SJCRH30 (cell line): ENCODE measurements at regions not wholly inside any gene's neighbourhood (a gene's known extent, or its start where the extent isn't known, plus 50 kb on each side); places are given as distances from the start of the nearest gene placed in this dataset.
A peak's percentile ranks its signal among the peaks of the same experiment; 100 is the strongest.

ENCODE experiments used
- DNase-seq, 2 experiments: peaks; one replicate each; pipeline ENCODE4 v3.0.0-alpha.2; 2015 to 2020
- H3K27ac ChIP-seq: fragments of 250-450 bp; sonication (Bioruptor Pico); 2 replicates; pipeline ENCODE4 v1.5.1; 2020; ENCODE audit warnings: mild to moderate bottlenecking, moderate library complexity
- H3K27me3 ChIP-seq: fragments of 250-450 bp; sonication (Bioruptor Pico); 2 replicates; pipeline ENCODE4 v1.5.1; 2020; ENCODE audit warnings: mild to moderate bottlenecking, moderate library complexity
- H3K36me3 ChIP-seq: fragments of 250-450 bp; sonication (Bioruptor Pico); 2 replicates; pipeline ENCODE4 v1.5.1; 2020; ENCODE audit warnings: mild to moderate bottlenecking, moderate library complexity
- H3K4me1 ChIP-seq: fragments of 250-450 bp; sonication (Bioruptor Pico); 2 replicates; pipeline ENCODE4 v1.5.1; 2020; ENCODE audit warnings: mild to moderate bottlenecking, moderate library complexity
- H3K4me3 ChIP-seq: fragments of 250-450 bp; sonication (Bioruptor Pico); 2 replicates; pipeline ENCODE4 v1.5.1; 2020; ENCODE audit warnings: mild to moderate bottlenecking, moderate library complexity
- H3K9me3 ChIP-seq: fragments of 250-450 bp; sonication (Bioruptor Pico); replicated peaks from 2 replicates; pipeline ENCODE4 v1.5.1; 2020; ENCODE audit warnings: mild to moderate bottlenecking, moderate library complexity

DNA sequence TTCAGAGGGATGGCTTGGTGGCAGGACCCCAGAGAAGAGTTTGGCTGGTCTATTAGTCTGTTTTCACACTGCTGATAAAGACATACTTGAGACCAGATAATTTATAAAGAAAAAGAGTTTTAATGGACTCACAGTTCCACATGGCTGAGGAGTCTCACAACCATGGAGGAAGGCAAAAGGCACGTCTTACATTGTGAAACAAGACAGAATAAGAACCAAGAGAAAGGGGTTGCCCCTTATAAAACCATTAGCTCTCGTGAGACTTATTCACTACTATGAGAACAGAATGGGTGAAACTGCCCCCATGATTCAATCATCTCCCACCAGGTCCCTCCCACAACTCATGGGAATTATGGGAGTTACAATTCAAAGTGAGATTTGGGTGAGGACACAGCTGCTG, 78.5 kb upstream of the SSTR1 start:
- H3K4me3 ChIP-seq = no peak overlapping the region
- H3K36me3 ChIP-seq = no peaks in the 10 kb centered on the region
- H3K9me3 ChIP-seq = peaks cover 4% of the 10 kb centered on the region; the same call in 1 of the 2 replicates
- H3K27me3 ChIP-seq = no peaks in the 10 kb centered on the region
- H3K27ac ChIP-seq = no peak overlapping the region
- no peak for DNase-seq
- H3K4me1 ChIP-seq = no peaks in the 10 kb centered on the region

DNA sequence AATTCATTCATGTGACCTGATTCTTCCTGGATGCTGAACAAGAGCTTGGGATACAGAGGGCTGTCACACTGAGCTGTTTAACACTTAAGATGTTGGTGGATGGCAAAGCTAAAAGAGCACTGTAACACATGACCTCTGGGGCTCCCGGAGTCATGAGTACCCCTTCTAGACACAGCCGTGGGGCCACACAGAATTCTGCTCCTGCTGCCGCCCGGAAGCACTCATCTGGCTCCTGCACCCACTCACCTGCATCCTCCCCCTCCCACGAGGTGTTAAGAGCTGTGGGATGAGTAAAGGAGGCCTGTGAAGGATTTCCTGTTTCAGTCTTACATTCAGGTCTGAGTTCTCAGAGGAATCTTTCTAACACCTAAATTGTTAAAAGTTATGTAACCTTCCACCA, 78.0 kb upstream of the SSTR1 start:
- peaks cover 4% of the 10 kb centered on the region; the same call in 1 of the 2 replicates for H3K9me3 ChIP-seq
- no peak overlapping the region for H3K4me3 ChIP-seq
- no peaks in the 10 kb centered on the region for H3K4me1 ChIP-seq
- no peaks in the 10 kb centered on the region for H3K36me3 ChIP-seq
- no peak overlapping the region for H3K27ac ChIP-seq
- no peaks in the 10 kb centered on the region for H3K27me3 ChIP-seq
- DNase-seq = no peak

DNA sequence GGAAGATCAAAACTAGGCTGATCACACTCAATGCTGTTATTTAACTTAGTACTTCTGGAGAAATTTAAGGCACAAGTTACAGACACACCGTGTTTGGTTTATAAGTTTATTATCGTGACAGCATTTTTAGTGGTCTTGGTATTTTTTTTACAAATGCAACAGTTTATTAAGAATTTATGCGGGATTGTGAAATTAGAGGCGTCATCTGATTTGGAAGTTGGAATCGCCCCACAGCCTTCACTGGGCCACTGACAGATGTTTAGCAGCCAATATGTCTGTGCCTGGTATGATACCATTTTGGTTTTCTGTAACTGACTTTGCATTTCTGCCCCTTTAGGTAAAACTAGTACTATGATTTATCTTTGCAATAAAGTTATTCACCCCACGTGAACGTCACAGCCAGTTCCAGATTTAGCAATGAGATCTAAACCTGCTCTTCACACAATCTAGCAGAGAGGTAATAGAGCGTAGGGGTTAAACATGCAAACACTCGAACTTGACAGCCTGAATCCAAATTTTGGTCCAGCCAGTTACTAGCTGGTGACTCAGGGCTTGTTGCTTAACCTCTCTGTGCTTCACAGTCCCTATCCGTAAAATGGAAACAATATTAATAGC, 73.2 kb upstream of the SSTR1 start:
- H3K27ac ChIP-seq = no peak overlapping the region
- no peak for DNase-seq
- H3K4me1 ChIP-seq = no peaks in the 10 kb centered on the region
- H3K4me3 ChIP-seq = no peak overlapping the region
- peaks cover 4% of the 10 kb centered on the region; the same call in 1 of the 2 replicates for H3K9me3 ChIP-seq
- no peaks in the 10 kb centered on the region for H3K27me3 ChIP-seq
- H3K36me3 ChIP-seq = no peaks in the 10 kb centered on the region

DNA sequence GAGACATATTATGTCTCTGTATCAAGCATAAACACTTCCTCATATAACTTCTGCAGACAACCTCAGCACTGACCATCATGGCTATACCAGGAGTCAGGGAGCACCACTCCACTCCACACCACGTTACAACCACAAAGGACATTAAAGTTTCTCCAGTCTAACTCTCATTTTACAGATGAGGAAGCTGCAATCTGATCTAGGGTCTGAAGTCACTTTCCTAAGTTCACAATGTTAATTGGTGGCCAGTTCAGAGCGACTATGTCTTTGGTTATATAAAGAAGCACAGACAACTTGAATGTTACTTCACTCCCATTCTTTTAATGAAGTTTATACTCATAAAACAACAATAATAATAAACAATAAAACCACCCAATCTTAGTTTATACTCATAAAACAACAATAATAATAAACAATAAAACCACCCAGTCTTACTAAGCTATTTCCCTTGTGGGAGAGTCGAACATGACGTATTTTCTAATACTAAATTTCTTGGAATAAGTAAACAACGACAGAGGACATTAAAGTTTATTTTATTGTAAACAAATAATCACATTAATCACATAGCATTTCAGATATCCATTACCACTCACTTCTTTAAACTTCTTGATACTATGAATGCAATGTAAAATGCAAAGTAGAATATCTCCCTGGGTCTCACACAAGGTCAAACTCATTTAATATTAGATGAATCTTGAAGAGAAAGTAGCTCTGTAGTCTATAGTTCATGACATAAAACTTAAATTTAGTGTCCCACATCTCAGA, 72.4 kb upstream of the SSTR1 start:
- Histone ChIP-seq H3K36me3 (no peaks in the 10 kb centered on the region), H3K9me3 (peaks cover 4% of the 10 kb centered on the region; the same call in 1 of the 2 replicates), H3K27ac (no peak overlapping the region), H3K27me3 (no peaks in the 10 kb centered on the region), H3K4me3 (no peak overlapping the region), H3K4me1 (no peaks in the 10 kb centered on the region)
- DNase-seq = peak in 1 of 2 experiments; percentile 8

- no peaks in the 10 kb centered on the region for H3K27me3 ChIP-seq
Observed at GRCh38 chr14:38137005-38137404, 70.7 kb upstream of the SSTR1 start.

GRCh38 chr14:38138473-38139138, 69.1 kb upstream of the SSTR1 start:
- H3K27ac ChIP-seq = no peak overlapping the region
- no peak overlapping the region for H3K4me3 ChIP-seq
- H3K36me3 ChIP-seq = no peaks in the 10 kb centered on the region
- no peaks in the 10 kb centered on the region for H3K27me3 ChIP-seq
- no peak for DNase-seq
- H3K9me3 ChIP-seq = no peaks in the 10 kb centered on the region
- peaks cover 9% of the 10 kb centered on the region for H3K4me1 ChIP-seq

More at GRCh38 chr14:38137005-38137404, 70.7 kb upstream of the SSTR1 start:
- no peaks in the 10 kb centered on the region for H3K4me1 ChIP-seq
- no peak for DNase-seq
- H3K27ac ChIP-seq = no peak overlapping the region
- no peaks in the 10 kb centered on the region for H3K36me3 ChIP-seq
- H3K4me3 ChIP-seq = no peak overlapping the region
- H3K9me3 ChIP-seq = peaks cover under 1% of the 10 kb centered on the region; the same call in 1 of the 2 replicates

DNA sequence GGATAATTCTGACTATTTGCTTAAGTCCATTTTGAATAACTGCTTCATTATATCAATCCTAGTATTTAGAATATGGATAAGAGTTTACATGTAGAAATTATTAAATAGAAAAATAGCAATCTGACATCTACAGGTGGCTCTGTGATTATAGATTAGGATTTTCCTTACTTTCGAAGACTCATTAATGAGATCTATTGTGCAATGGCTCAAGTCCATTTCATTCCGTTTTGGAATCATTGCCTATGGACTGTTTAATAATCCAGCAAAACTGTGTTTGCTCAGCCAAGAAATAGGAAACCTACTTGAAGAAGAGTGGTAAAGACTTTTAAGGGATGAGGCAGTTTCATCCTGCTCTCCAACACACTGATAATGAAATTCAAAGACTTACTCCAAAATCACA, 67.8 kb upstream of the SSTR1 start:
- H3K4me1 ChIP-seq = peaks cover 18% of the 10 kb centered on the region
- H3K9me3 ChIP-seq = no peaks in the 10 kb centered on the region
- H3K27me3 ChIP-seq = no peaks in the 10 kb centered on the region
- H3K36me3 ChIP-seq = no peaks in the 10 kb centered on the region
- no peak overlapping the region for H3K4me3 ChIP-seq
- no peak for DNase-seq
- no peak overlapping the region for H3K27ac ChIP-seq

DNA sequence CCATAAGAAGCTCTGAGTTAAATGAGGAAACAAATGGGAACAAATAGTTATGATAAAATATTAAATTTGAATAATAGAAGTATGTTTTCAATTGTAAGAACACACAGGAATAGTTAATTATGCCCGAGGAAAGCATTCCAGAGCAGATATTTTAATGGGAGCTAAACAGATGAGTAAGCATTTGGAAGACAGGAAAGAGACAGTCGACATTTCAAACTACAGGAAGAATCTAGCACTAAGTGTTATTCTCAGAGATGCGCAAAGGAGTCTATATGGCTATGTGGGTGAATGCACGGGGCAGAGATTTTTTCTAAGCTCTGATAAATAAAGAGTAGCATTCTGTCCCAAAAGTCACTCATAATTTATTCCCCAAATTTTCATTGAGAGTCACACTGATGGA, 64.5 kb upstream of the SSTR1 start:
- peak overlapping the region; percentile 14; the same call in 1 of the 2 replicates for H3K4me3 ChIP-seq
- no peaks in the 10 kb centered on the region for H3K36me3 ChIP-seq
- peak overlapping the region; percentile 59 for H3K27ac ChIP-seq
- no peaks in the 10 kb centered on the region for H3K27me3 ChIP-seq
- peaks cover 18% of the 10 kb centered on the region for H3K4me1 ChIP-seq
- no peaks in the 10 kb centered on the region for H3K9me3 ChIP-seq
- no peak for DNase-seq

DNA sequence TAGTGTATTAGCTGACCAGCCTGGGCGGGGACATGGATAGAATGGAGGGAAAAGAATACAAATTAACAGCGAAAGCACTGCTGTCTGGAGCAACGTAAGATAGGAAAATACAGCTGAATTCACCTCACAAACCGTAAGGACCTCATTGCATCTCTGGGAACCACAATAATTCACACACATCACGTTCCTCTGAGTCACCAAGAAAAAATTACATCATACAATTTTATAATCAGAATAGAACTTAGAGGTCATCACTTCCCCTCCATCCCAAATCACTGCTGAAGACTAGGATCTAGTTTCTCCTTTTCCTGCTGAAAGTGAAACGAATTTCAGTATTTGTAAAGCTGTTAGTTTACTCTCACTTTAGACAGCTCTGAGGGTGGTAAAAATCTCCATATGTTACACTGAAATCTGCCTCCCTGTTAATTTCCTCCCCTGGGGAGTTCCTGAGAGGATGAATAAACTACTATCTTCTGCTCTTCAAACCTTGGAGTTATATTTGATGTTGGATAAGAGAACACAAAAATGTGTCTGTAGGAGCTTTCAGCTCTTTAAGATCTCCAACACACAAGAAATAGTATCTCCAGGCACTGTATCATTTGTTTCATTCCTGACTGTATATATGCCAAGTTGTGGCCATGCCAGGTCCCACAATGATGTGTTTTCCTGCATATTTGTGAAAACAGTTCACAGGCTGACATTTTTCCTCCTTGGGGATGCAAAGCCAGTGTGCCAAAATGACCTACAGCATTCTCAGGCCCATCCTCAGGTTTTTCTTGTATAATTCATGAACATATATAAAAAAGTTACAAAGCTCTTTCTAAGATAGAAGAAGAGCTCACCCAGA, 63.8 kb upstream of the SSTR1 start:
- Histone ChIP-seq H3K4me1 (peaks cover 18% of the 10 kb centered on the region), H3K27ac (peak overlapping the region; percentile 59), H3K27me3 (no peaks in the 10 kb centered on the region), H3K4me3 (peak overlapping the region; percentile 14), H3K36me3 (no peaks in the 10 kb centered on the region), H3K9me3 (no peaks in the 10 kb centered on the region)
- DNase-seq = peak; percentile 20 to 42

DNA sequence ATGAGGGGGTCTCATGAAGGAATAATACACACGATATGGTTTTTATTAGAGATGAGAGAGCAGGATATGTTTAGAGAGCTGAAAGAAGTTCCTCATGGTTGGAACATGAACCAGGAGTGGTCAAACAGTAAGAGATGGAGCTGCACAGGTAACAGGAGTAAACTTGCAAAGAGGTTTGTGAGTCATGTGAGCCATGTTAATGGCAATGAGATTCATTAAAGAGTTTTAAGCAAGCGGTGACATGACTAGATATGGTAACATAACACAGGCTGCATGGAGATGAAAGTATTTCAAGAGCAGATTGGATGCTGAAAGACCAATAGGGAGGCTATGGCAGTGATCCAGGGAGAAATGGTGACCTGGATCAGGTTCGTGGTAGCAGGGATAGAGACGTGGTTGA, 62.6 kb upstream of the SSTR1 start:
- Histone ChIP-seq H3K27ac (no peak overlapping the region), H3K27me3 (no peaks in the 10 kb centered on the region), H3K36me3 (no peaks in the 10 kb centered on the region), H3K4me1 (peaks cover 18% of the 10 kb centered on the region), H3K4me3 (no peak overlapping the region), H3K9me3 (no peaks in the 10 kb centered on the region)
- no peak for DNase-seq

GRCh38 chr14:38150075-38150474, 57.6 kb upstream of the SSTR1 start:
- Histone ChIP-seq H3K27ac (no peak overlapping the region), H3K27me3 (no peaks in the 10 kb centered on the region), H3K4me1 (no peaks in the 10 kb centered on the region), H3K4me3 (no peak overlapping the region), H3K36me3 (no peaks in the 10 kb centered on the region), H3K9me3 (no peaks in the 10 kb centered on the region)
- no peak for DNase-seq
